GM19193 (cell line): ENCODE measurements at regions not wholly inside any gene's neighbourhood (a gene's known extent, or its start where the extent isn't known, plus 50 kb on each side); places are given as distances from the start of the nearest gene placed in this dataset.

Experiments
- POLR2A ChIP-seq: IDR thresholded peaks from 4 replicates; pipeline ENCODE4 v1.6.1; 2011; ENCODE audit not compliant: insufficient read depth, insufficient read length; ENCODE audit errors: extremely low read depth

GRCh38 chr5:91221917-91222316 lies 161.2 kb downstream of the ARRDC3 start:
- TF ChIP-seq POLR2A, result no peak

GRCh38 chr5:91219803-91220371 lies 163.2 kb downstream of the ARRDC3 start:
- TF ChIP-seq POLR2A, result no peak

DNA sequence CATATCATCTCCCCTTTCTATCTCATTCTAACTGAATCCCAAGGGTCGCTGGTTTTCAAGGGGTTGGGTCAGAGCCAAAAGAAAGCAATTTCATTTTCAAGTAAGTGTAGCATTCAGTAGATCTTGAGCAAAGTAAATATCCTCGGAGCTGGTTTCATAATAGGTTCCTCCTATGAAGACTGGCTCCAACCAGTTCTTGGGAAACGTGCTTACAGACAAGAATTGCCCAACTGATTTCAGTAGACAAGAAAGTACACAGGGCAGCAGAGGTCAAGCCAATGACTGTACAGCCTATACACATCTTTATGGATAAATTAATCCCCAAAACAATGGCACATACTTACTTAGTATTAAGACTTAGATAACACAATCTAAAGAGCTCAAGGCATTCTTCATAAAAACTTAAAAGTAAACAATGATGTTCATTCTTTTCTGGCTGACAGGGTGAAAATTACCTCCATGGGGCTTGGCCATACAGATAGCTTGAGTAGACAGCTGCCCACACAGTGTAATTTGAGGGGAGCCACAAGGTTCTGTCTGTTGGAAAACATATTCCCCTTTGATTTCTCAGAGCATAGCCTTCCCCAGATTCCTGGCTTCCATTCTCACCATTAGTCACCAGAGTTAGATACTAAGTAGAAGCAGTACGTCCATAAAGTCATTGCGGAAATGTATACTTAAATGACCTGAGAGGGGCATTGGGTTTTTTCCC lies 163.9 kb downstream of the ARRDC3 start:
- TF ChIP-seq POLR2A, result no peak

GRCh38 chr5:91217859-91218258 lies 165.3 kb downstream of the ARRDC3 start:
- no peak for TF ChIP-seq POLR2A

DNA sequence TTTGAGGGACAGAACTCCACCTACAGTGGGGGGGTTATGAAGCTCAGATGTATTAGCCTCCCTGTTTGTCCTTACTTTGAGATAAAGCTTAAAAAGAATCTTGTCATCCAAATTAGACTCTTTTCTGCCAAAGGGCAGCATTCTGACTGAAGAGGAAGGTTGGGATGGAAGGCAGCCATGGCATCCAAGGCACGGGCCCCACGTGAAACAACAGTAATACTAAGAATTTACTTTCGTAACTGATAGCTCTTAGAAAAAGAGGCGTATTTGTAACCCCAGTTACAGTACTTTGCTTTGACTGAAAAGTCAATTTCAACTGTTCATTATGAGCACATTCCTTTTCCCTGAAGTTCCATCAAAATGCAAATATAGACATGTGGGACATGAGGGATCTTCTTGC lies 168.5 kb downstream of the ARRDC3 start:
- TF ChIP-seq POLR2A, result no peak
